Keratinocyte (primary cell): ENCODE measurements at regions not wholly inside any gene's neighbourhood (a gene's known extent, or its start where the extent isn't known, plus 50 kb on each side); places are given as distances from the start of the nearest gene placed in this dataset.

Source experiments
- DNase-seq: peaks from one replicate; pipeline ENCODE4 v3.0.0-alpha.2; 2011; ENCODE audit warnings: low read depth, missing footprints, low spot score
- FAIRE-seq: peaks from 2 replicates; lab custom pipeline; 2011; peaks lifted over from hg19 to GRCh38; lab: Jason Lieb, UNC
- H2AFZ ChIP-seq: 2 replicates; pipeline ENCODE4 v1.6.0; 2012; ENCODE audit warnings: low read length, control low read depth, inconsistent platforms; ENCODE audit not compliant: control insufficient read depth
- H3K27ac ChIP-seq: 2 replicates; pipeline ENCODE4 v1.5.1; 2011; ENCODE audit warnings: low read length; ENCODE audit not compliant: control insufficient read depth, insufficient read depth
- H3K27me3 ChIP-seq: 3 replicates; pipeline ENCODE4 v1.6.0; 2011; ENCODE audit warnings: low read length; ENCODE audit not compliant: control insufficient read depth, insufficient read depth; ENCODE audit errors: extremely low read depth
- H3K36me3 ChIP-seq, 2 experiments: 2 replicates in 1 of 2; 3 replicates in 1 of 2; pipeline ENCODE4 v1.5.1; 2011; ENCODE audit warnings: low read length in 2 of 2, mild to moderate bottlenecking in 1 of 2; ENCODE audit not compliant: control insufficient read depth in 2 of 2, insufficient read depth in 2 of 2; ENCODE audit errors: extremely low read depth in 1 of 2
- H3K4me1 ChIP-seq: 3 replicates; pipeline ENCODE4 v1.5.1; 2011; ENCODE audit warnings: low read length; ENCODE audit not compliant: control insufficient read depth, insufficient read depth; ENCODE audit errors: extremely low read depth
- H3K4me2 ChIP-seq: 3 replicates; pipeline ENCODE4 v1.6.0; 2011; ENCODE audit warnings: low read depth, low read length; ENCODE audit not compliant: control insufficient read depth, insufficient read depth; ENCODE audit errors: extremely low read depth
- H3K4me3 ChIP-seq, 3 experiments: fragments of 200-600 bp in 1 of 3; sonication (generic) in 1 of 3; 2 replicates in 2 of 3; 3 replicates in 1 of 3; pipeline ENCODE4 v1.5.1; 2011 to 2016; ENCODE audit warnings: low read length in 3 of 3, mild to moderate bottlenecking in 3 of 3, control low read depth in 2 of 3, inconsistent platforms in 1 of 3, low read depth in 1 of 3, mixed read lengths in 1 of 3, mixed run types in 1 of 3, moderate library complexity in 1 of 3; ENCODE audit not compliant: control insufficient read depth in 2 of 3, insufficient read depth in 2 of 3; ENCODE audit errors: extremely low read depth in 1 of 3
- H3K79me2 ChIP-seq: 2 replicates; pipeline ENCODE4 v1.6.0; 2012; ENCODE audit warnings: low read length; ENCODE audit not compliant: control insufficient read depth, insufficient read depth
- H3K9ac ChIP-seq: 3 replicates; pipeline ENCODE4 v1.6.0; 2011; ENCODE audit warnings: low read length; ENCODE audit not compliant: control insufficient read depth, insufficient read depth; ENCODE audit errors: extremely low read depth
- H3K9me1 ChIP-seq: 3 replicates; pipeline ENCODE4 v1.6.0; 2011; ENCODE audit warnings: low read length; ENCODE audit not compliant: control insufficient read depth, insufficient read depth; ENCODE audit errors: extremely low read depth
- H3K9me3 ChIP-seq: 2 replicates; pipeline ENCODE4 v1.5.1; 2012; ENCODE audit warnings: low read depth, low read length; ENCODE audit not compliant: control insufficient read depth
- H4K20me1 ChIP-seq: 3 replicates; pipeline ENCODE4 v1.6.0; 2011; ENCODE audit warnings: low read length; ENCODE audit not compliant: control insufficient read depth, insufficient read depth; ENCODE audit errors: extremely low read depth
- EZH2 ChIP-seq: IDR thresholded peaks from one replicate; pipeline ENCODE4 v1.6.1; 2012; ENCODE audit warnings: inconsistent platforms, mild to moderate bottlenecking, low read length, moderate library complexity
- dilution Hi-C: fragments of 300-500 bp; cut with MboI; formaldehyde crosslinking; loops from one replicate; pipeline ENCODE4 v1.7.0; 2020; ENCODE audit warnings: low sequenced_read_pairs; ENCODE audit not compliant: extremely low pct_ligation_motif_present
- TF ChIP-seq, protein P1 (sequence below), 3 experiments: IDR thresholded peaks in 1 of 3; conservative IDR thresholded peaks in 1 of 3; optimal IDR thresholded peaks in 1 of 3; 2 replicates in 2 of 3; 3 replicates in 1 of 3; pipeline versions ENCODE3 to v1.5.1; 2011; ENCODE audit warnings: low read length in 3 of 3, mild to moderate bottlenecking in 3 of 3, moderate library complexity in 2 of 3, control low read depth in 1 of 3, inconsistent platforms in 1 of 3; ENCODE audit not compliant: insufficient read depth in 2 of 3; ENCODE audit errors: extremely low read depth in 1 of 3

DNA sequence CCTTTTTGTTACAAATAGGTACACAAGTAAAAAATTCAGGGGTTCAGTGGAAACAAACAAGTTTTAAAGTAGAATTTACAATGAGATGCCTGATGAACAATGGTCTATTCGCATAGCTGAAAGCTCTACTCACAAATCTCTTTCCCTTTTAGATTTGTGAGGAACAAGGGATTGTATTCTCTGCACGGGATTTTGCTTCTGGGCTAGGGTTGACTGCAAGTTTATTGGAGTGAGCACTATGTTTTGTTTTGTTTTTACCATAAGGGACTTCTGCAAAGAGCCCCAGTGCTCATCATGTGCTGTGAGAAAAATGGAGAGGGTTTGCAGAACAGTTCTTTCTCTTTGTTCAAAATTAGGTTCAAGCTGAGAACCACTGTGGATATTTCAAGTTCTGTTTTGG lies 160.5 kb downstream of the DLEU7 start:
- peaks cover 13% of the 10 kb centered on the region for H3K4me1 ChIP-seq
- no peak for TF ChIP-seq EZH2
- TF ChIP-seq, protein P1, sequence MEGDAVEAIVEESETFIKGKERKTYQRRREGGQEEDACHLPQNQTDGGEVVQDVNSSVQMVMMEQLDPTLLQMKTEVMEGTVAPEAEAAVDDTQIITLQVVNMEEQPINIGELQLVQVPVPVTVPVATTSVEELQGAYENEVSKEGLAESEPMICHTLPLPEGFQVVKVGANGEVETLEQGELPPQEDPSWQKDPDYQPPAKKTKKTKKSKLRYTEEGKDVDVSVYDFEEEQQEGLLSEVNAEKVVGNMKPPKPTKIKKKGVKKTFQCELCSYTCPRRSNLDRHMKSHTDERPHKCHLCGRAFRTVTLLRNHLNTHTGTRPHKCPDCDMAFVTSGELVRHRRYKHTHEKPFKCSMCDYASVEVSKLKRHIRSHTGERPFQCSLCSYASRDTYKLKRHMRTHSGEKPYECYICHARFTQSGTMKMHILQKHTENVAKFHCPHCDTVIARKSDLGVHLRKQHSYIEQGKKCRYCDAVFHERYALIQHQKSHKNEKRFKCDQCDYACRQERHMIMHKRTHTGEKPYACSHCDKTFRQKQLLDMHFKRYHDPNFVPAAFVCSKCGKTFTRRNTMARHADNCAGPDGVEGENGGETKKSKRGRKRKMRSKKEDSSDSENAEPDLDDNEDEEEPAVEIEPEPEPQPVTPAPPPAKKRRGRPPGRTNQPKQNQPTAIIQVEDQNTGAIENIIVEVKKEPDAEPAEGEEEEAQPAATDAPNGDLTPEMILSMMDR (optimal IDR thresholded peaks at IDR 0.05 in 1 of 3, IDR thresholded peaks at IDR 0.05 in 1 of 3, conservative IDR thresholded peaks at IDR 0.05 in 1 of 3; ENCODE audit: extremely low read depth in 1 of 3, insufficient read depth in 2 of 3, low read length in 3 of 3), result no peak
- H3K27ac ChIP-seq, result no peak overlapping the region
- dilution Hi-C loops, result no loop called here
- H3K27me3 ChIP-seq, result no peaks in the 10 kb centered on the region
- H3K4me3 ChIP-seq, result no peak overlapping the region
- H4K20me1 ChIP-seq, result no peaks in the 10 kb centered on the region
- H3K9ac ChIP-seq, result no peak overlapping the region
- H3K36me3 ChIP-seq, result no peaks in the 10 kb centered on the region
- H2AFZ ChIP-seq, result no peak overlapping the region
- no peak for DNase-seq
- FAIRE-seq, result no peak
- H3K9me1 ChIP-seq, result no peaks in the 10 kb centered on the region
- H3K4me2 ChIP-seq, result no peak overlapping the region
- H3K79me2 ChIP-seq, result no peaks in the 10 kb centered on the region
- H3K9me3 ChIP-seq, result no peaks in the 10 kb centered on the region

DNA sequence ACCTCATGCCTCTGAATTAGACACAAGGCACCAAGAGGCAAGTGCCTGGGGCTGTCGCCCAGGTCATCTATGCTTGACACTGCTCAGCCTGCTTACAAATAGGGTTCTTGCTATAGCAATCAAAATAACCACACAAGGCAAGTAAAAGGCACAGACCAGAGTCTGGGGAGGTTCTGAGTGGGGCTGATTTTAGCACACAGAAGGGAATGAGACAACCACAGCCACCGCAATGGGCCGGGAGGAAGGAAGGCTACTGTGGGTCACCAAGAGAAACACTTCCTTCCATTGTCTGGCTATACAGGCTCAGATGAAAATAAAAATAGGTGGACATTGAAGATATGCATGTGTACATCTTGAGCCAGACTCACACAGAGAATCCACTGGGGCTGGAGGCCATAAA lies 159.1 kb downstream of the DLEU7 start:
- H3K9me1 ChIP-seq, result no peaks in the 10 kb centered on the region
- no peaks in the 10 kb centered on the region for H3K27me3 ChIP-seq
- dilution Hi-C loops, result no loop called here
- H3K4me1 ChIP-seq, result peaks cover 4% of the 10 kb centered on the region
- H3K4me3 ChIP-seq, result no peak overlapping the region
- DNase-seq (no peak), FAIRE-seq (no peak)
- H3K4me2 ChIP-seq, result no peak overlapping the region
- H3K27ac ChIP-seq, result no peak overlapping the region
- H2AFZ ChIP-seq, result no peak overlapping the region
- no peaks in the 10 kb centered on the region for H3K79me2 ChIP-seq
- no peaks in the 10 kb centered on the region for H3K9me3 ChIP-seq
- H4K20me1 ChIP-seq, result no peaks in the 10 kb centered on the region
- no peak for TF ChIP-seq EZH2
- TF ChIP-seq, protein P1 (optimal IDR thresholded peaks at IDR 0.05 in 1 of 3, IDR thresholded peaks at IDR 0.05 in 1 of 3, conservative IDR thresholded peaks at IDR 0.05 in 1 of 3; ENCODE audit: extremely low read depth in 1 of 3, insufficient read depth in 2 of 3, low read length in 3 of 3), result no peak
- H3K9ac ChIP-seq, result no peak overlapping the region
- no peaks in the 10 kb centered on the region for H3K36me3 ChIP-seq
